ENCODE measurements at regions not wholly inside any gene's neighbourhood (a gene's known extent, or its start where the extent isn't known, plus 50 kb on each side); places are given as distances from the start of the nearest gene placed in this dataset.

DNA sequence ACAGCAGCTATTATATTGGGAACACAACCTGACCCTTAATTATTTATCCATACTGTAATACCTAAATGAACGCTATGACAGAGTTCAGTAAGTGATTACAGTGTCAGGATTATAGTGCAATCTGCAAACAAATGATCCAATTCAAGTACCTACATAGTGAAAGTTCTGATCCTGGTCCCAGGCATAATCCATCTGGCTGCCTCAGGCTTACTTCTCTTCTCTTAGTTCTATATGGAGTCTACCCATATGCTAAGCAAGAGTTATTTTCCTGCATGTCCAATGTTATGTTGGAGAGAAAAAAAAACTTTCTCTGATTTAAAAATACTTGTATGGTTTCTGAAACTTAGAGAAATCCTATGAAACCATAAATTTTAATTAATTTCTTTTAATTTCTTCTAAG, 1487.7 kb upstream of the SLC10A2 start:
- TF ChIP-seq, protein P1, sequence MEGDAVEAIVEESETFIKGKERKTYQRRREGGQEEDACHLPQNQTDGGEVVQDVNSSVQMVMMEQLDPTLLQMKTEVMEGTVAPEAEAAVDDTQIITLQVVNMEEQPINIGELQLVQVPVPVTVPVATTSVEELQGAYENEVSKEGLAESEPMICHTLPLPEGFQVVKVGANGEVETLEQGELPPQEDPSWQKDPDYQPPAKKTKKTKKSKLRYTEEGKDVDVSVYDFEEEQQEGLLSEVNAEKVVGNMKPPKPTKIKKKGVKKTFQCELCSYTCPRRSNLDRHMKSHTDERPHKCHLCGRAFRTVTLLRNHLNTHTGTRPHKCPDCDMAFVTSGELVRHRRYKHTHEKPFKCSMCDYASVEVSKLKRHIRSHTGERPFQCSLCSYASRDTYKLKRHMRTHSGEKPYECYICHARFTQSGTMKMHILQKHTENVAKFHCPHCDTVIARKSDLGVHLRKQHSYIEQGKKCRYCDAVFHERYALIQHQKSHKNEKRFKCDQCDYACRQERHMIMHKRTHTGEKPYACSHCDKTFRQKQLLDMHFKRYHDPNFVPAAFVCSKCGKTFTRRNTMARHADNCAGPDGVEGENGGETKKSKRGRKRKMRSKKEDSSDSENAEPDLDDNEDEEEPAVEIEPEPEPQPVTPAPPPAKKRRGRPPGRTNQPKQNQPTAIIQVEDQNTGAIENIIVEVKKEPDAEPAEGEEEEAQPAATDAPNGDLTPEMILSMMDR (conservative IDR thresholded peaks at IDR 0.05; ENCODE audit: low read depth, low read length): no peak
- TF ChIP-seq EZH2 (IDR thresholded peaks at IDR 0.05; ENCODE audit: low read length, unreplicated experiment): no peak
- no peak for TF ChIP-seq EZH2phosphoT487 (IDR thresholded peaks at IDR 0.05; ENCODE audit: borderline replicate concordance, low read length)
